ENCODE measurements at regions not wholly inside any gene's neighbourhood (a gene's known extent, or its start where the extent isn't known, plus 50 kb on each side); places are given as distances from the start of the nearest gene placed in this dataset.
A peak's percentile ranks its signal among the peaks of the same experiment; 100 is the strongest.

DNA sequence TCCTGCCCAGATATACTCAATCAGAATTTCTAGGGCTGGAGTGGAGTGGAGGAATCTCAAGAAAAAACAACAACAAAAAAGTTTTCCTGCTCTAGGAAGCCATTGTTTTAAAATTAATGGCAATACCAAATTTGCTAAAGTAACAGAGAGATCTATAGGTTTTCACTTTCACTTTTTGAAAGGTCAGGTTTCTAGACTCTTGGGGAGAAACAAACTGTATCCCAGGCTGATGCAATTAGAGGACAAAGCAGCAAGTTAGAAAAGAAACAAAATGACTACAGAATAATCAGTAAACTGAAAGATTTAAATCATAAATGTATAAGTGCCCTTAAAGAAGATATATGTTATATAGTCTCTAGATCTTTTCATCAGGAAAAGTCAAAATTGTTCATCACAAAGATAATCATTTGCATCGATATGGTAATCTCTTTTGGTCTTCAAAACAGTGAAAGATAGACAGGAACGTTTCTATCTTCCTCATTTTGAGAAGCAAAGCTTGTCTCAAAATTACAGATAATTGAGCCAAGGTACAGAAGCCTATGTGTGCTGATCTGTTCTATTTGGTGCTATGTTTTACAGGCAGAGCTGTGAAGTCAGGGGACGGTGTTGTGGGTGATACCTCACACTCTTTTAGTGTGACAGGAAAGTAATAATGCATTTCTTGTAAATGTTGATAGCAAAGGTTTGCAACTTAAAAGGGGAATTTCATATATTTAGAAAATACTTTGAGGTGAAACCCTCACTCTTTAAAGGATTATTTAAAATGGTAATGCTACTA lies 1746.6 kb upstream of the C9orf72 start:
- Histone ChIP-seq H3K27me3 (ENCODE audit: insufficient read depth, low read length) (no peaks in the 10 kb centered on the region), H2AFZ (ENCODE audit: low read length) (no peak overlapping the region), H3K23me2 (ENCODE audit: insufficient read length, low read depth, low read length, poor library complexity, severe bottlenecking) (no peaks in the 10 kb centered on the region), H3K18ac (ENCODE audit: insufficient read length, low read depth, low read length) (no peak overlapping the region), H4K5ac (ENCODE audit: insufficient read length, low read depth, low read length) (no peak overlapping the region), H3K14ac (ENCODE audit: insufficient read depth, low read length) (peak overlapping the region; percentile 45; the same call in 1 of the 2 replicates), H3K4me1 (ENCODE audit: insufficient read depth, low read length) (peaks cover under 1% of the 10 kb centered on the region; the same call in 1 of the 2 replicates), H2BK5ac (ENCODE audit: insufficient read length, low read length) (no peak overlapping the region), H4K8ac (replicated peaks; ENCODE audit: insufficient read length, low read depth, low read length) (no peak overlapping the region), H3K4me2 (ENCODE audit: insufficient read depth, insufficient read length, low read length) (no peak overlapping the region), H3K79me2 (ENCODE audit: insufficient read depth, low read length) (no peaks in the 10 kb centered on the region), H4K91ac (ENCODE audit: insufficient read length, low read depth, low read length) (no peak overlapping the region), H3K9ac (ENCODE audit: extremely low read depth, insufficient read length, low read length) (no peak overlapping the region), H2BK120ac (ENCODE audit: low read depth, low read length, poor library complexity, severe bottlenecking) (no peak overlapping the region), H3T11ph (ENCODE audit: low read length) (no peak overlapping the region), H3K4ac (ENCODE audit: low read depth, low read length) (no peak overlapping the region), H3K27ac (ENCODE audit: insufficient read length, low read depth, low read length) (no peak overlapping the region), H3K79me1 (ENCODE audit: insufficient read depth, low read depth, low read length, poor library complexity, severe bottlenecking) (no peaks in the 10 kb centered on the region), H3K9me3 (ENCODE audit: control insufficient read depth, low read depth, low read length) (no peaks in the 10 kb centered on the region), H3K56ac (ENCODE audit: insufficient read length, low read depth, low read length) (no peak overlapping the region), H4K20me1 (ENCODE audit: control insufficient read depth, insufficient read depth, insufficient read length) (no peaks in the 10 kb centered on the region), H3K23ac (ENCODE audit: insufficient read length, low read depth, low read length) (no peak overlapping the region), H2AK5ac (ENCODE audit: insufficient read length, low read length) (no peak overlapping the region), H2BK20ac (ENCODE audit: low read depth, low read length, poor library complexity, severe bottlenecking) (no peak overlapping the region), H2BK15ac (ENCODE audit: low read depth, low read length) (no peak overlapping the region), H2BK12ac (ENCODE audit: insufficient read length, low read depth, low read length) (no peak overlapping the region)
- no peaks in the 10 kb centered on the region; the same call in 1 of the 2 replicates for H3K27me3 Mint-ChIP-seq (ENCODE audit: low read depth)
- no CpG with 5 or more reads among the region's 3 CpGs for WGBS (ENCODE audit: extremely low coverage, insufficient read length, low lambda C conversion rate)
- no peak for DNase-seq
- TF ChIP-seq, protein P1, sequence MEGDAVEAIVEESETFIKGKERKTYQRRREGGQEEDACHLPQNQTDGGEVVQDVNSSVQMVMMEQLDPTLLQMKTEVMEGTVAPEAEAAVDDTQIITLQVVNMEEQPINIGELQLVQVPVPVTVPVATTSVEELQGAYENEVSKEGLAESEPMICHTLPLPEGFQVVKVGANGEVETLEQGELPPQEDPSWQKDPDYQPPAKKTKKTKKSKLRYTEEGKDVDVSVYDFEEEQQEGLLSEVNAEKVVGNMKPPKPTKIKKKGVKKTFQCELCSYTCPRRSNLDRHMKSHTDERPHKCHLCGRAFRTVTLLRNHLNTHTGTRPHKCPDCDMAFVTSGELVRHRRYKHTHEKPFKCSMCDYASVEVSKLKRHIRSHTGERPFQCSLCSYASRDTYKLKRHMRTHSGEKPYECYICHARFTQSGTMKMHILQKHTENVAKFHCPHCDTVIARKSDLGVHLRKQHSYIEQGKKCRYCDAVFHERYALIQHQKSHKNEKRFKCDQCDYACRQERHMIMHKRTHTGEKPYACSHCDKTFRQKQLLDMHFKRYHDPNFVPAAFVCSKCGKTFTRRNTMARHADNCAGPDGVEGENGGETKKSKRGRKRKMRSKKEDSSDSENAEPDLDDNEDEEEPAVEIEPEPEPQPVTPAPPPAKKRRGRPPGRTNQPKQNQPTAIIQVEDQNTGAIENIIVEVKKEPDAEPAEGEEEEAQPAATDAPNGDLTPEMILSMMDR (conservative IDR thresholded peaks at IDR 0.05), result no peak
- peaks cover 15 to 24% of the 10 kb centered on the region in 2 experiments for H3K4me1 Mint-ChIP-seq
- peak overlapping the region in 2 of 3 experiments; percentile 60 to 83; a peak in 2 of 7 replicates for H3K27ac Mint-ChIP-seq
- no peaks in the 10 kb centered on the region for H3K9me3 Mint-ChIP-seq
- no peak overlapping the region for H3K4me3 Mint-ChIP-seq
- H3K36me3 Mint-ChIP-seq (ENCODE audit: insufficient read depth in 1 of 3, low read depth in 3 of 3), result no peaks in the 10 kb centered on the region; a peak in 1 of 7 replicates

All from H9 (cell line).